HUDEP-2 (cell line): ENCODE measurements at regions not wholly inside any gene's neighbourhood (a gene's known extent, or its start where the extent isn't known, plus 50 kb on each side); places are given as distances from the start of the nearest gene placed in this dataset.
A peak's percentile ranks its signal among the peaks of the same experiment; 100 is the strongest.

Experiments
- DNase-seq, 76 experiments: peaks; one replicate each; lab custom pipeline; 2025; ENCODE audit not compliant: unreplicated experiment in 76 of 76; lab: John Stamatoyannopoulos, UW

DNA sequence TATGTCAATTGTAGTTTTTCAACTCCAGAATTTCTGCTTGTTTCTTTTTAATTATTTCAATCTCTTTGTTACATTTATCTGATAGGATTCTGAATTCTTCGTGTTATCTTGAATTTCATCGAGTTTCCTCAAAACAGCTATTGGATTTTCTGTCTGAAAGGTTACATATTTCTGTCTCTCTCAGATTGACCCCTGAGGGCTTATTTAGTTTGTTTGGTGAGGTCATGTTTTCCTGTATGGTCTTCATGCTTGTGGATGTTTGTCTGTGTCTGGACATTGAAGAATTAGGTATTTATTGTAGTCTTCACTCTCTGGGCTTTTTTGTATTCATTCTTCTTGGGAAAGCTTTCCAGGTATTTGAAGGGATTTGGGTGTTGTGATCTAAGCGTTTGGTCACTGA is 85.6 kb downstream of the SNAPC1 start:
- DNase-seq, result no peak

DNA sequence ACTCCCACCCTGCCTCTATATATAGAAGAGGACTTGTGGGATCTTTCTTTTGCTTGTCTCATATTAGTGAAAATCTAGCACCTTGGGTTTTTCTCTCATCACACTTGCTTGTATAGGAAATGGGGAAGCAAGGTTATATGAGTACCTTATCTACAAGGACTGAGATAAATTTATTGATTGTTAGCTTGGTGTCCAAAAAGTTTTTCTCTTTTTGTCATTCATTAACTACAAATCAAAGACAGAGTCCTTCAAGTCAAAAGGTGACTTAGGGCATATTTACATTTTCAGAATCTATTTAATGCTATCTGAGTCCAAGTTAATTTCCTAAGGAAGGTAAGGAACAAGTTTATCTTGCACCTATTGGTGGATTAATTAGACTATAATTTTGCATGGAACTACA is 92.7 kb downstream of the SNAPC1 start:
- no peak for DNase-seq

DNA sequence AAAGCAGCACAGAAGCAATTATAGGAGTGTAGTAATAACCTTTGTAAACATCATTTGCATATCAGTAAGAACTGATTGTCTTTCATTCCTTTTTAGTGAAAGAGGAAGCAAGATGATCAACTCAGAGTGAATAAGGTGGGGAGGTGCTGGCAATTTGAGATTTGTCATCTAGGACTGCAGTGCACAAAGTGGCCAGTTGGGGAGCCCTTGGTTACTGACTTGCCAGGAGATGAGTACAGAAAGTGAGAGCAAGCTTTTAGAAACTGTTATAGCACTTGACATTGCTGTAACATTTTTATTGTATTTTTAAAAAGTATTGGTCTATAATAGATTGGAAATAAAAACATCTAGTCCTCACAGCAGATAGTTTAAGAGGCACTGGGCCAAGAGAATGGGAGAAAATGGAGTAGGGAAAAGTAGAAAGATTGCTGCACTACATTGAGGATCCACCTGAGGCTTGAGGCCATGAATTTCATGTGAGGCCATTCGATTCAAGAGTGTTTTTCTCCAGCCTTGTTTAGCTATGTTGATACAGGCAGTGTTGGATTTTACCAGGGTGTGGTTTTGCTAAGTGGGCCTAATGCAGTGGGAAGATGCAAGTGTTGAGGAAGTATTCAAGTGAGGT is 98.2 kb downstream of the SNAPC1 start:
- peak in 21 of 76 experiments; percentile 1 to 39 (median 12) for DNase-seq

DNA sequence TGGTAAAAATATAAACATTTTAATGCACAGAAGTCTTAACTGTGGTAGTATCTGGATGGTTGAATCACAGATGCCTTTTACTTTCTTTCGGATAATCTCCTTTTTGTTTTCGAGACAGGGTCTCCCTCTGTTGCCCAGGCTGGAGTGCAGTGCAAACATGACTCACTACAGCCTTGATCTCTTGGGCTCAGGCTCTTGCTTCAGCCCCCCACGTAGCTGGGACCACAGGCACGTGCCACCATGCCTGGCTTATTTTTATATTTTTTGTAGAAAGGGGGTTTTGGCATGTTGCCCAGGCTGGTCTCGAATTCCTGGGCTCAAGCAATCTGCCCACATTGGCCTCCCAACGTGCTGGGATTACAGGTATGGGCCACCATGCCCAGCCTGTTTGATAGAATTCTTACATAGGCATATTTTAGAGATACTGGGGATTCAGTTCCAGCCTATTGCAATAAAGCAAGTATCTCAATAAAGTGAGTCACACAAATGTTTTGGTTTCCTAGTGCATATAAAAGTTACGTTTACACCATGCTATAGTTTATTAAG is 99.2 kb downstream of the SNAPC1 start:
- no peak for DNase-seq

DNA sequence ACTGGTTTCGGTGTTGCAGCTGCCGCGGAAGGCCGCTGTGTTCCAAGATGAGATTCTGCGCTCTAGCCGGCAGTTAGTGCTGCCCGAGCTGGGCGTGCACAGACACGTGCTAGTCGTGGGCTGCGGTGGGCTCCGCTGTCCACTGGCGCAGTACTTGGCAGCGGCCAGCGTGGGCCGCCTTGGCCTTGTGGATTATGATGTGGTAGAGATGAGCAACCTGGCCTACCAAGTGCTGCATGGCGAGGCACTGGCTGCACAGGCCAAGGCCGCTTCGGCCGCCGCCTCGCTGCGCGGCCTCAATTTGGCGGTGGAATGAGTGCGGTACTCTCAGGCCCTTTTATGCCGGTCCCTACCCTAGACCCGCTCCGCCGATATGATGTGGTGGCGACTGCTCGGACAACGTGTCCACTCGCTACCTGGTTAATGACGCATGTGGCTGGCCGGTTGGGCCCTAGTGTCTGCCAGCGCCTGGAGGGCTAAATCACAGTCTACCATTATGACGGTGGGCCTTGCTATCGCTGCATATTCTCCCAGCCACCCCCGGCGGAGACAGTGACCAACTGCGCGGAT is 102.2 kb downstream of the SNAPC1 start:
- DNase-seq, result no peak

DNA sequence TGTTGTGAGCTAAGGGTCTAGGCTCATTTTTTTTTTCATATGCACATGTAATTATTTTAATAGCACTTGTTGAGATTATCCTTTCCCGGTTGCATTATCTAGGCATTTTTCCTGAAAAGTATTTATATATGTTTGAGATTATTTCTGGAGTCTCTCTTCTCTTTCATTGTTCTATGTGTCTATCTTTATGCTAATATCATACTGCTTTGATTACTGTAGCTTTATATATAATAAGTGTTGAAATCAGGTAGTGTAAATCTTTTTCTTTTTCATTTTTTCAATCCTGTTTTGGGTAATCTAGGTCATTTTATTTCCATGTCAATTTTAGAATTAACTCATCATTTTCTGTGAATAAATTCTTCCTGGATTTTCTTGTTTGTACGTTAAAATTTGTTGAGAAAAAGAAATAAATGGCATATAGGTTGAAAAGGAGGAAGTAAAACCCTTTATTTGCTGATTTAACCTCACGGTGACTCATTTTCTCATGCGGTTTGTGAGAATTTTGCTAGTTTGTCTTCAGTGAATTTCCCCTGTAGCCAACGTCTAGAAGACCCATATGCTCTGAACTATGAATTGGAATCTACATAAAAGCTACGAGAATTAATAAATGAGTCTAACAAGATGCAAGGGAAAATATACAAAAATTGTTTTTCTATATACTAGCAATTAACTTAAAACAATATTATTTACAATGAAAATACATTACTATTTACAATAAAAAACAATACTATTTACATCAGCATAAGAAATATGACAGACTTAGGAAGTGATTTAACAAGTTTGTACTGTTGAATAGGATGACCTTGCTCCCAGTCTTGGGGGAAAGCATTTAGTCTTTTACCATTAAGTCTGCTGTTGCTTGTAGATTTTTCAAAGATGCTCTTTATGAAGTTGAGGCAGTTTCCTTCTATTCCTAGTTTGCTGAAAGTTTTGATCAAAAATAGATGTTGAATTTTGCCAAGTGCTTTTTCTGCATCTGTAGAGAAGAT is 105.0 kb downstream of the SNAPC1 start:
- no peak for DNase-seq

DNA sequence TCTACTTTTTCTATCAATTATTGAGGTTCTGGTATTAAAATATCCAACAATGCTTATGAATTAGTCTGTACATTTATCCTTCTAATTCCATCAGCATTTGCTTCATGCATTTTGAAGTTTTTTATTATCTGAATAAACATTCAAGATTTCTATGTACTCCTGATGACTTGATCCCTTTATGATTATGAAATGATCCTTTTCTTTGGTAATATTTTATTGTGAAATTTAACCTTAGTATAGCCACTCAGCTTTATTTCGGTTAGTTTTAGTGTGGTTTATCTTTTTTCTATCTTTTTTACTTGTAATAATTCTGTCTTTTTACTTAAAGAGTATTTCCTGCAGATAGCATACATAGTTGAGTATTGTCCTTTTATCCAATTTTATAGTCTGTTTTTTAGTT is 106.6 kb downstream of the SNAPC1 start:
- no peak for DNase-seq

DNA sequence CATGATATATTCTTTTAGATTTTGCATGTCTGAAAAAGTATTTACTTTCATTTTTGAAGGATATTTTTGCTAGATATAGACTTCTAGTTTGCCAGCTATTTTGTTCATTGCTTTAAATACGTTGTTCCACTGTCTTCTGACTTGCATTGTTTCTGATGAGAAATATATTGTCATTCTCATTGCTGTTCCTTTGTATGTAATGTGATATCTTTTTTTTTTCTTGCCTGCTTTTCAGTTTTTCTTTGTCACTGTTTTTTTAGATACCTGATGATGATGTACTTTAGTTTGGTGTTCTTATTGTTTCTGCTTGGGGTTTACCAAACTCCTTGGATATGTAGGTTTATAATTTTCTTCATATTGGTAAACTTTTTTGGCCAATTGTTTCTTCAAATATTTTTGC is 107.9 kb downstream of the SNAPC1 start:
- no peak for DNase-seq

DNA sequence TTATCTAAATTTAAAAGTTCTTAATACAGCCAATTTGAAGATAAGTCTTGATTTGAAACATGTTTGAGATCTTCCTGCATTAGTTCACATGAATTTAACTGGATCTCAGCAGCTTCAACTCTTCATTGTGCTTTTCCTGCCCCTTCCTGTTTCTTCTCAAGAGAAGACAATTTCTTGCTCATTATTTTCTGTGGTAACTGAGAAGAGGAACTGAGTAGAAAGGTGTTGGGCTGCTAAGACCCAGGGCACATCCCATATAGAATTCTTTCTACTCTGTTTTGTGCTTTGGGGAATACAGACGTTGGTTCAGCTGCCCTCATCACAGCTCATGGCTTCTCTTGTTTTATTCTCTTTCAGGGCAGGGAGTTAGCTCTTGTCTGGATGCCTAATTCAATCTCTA is 110.2 kb downstream of the SNAPC1 start:
- DNase-seq, result no peak

DNA sequence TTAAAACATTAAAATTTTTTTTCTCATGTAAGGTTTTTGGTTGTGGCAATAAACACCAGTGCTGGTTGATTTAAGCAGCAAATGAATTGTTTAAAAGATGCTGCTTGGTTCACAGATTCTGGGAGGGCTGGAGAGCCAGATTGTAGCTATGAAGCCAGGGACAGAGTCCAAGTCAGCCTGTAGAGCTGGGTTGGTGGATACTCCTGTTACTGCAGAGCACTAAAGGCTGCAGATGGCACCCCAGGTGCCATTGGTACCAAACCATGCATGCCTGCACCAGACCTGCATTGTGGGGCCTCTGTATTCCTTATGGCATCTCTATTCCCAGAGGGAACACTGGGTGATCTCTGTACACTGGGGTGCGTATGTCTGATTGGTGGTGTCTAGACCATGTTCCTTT is 113.3 kb downstream of the SNAPC1 start:
- no peak for DNase-seq

DNA sequence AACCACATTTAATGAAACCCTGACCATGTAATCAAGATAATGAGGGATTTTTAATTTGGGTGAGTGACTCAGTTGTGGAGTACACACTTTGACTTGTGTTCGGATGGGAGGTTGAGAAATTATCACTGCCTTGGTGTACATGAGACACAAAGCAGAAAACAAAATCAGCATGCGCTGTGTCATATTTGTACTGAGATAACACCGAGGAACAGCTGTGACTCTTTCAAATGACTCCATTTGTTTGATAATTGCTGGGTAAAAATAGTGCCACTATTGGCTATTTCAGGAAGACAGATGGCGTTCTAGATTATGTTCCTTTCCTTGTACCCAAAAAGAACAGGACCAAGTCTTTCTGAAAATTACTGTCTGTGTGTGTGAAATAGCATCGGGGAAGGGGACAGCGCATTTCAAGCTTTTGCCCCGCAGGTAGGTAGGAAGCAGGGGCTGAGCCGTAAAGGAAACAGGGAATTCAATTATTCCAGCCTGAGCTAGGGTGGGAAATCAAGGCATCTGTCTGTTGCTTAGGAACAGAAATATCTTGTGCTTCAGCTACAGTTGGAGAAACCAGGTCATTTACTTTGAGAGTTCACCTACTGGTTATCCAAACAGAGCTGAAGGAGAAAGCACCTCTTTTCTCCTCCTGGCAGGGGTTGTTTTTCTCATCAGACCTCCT is 114.3 kb downstream of the SNAPC1 start:
- no peak for DNase-seq

DNA sequence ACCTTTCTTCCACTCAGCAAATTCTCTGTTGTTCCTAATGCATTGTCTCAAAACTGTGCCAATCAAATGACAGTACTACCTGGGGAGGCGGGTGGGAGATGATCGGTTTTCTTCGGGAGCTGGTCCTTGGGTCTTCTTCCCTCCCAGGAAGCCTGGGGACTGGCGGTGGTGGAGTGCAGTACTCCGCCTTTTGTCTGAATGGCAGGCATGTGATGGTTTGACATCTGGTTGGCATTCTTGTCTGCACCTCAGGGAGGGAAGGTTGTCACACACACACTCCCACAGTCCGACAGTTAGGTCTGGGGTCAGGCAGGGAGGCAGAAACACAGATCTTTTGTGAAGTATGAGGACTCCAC is 114.8 kb downstream of the SNAPC1 start:
- no peak for DNase-seq

DNA sequence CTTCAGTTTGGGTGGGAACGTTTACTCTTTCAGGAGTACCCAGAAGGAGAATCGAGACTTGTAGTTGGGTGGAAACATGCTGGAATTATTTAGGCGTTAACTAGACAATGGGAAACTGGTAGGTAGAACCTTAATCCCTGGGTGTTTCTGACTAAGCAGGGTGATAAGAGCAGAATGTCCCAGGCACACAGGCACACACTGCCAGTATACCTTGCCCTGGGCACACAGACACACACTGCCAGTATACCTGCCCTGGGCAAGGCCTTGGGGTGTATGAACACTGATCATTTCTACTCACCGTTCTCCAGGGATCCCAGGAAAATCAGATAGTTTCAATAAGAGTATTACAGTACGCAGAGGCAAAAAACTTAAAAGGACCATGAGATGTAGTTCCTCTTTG is 115.5 kb downstream of the SNAPC1 start:
- no peak for DNase-seq

DNA sequence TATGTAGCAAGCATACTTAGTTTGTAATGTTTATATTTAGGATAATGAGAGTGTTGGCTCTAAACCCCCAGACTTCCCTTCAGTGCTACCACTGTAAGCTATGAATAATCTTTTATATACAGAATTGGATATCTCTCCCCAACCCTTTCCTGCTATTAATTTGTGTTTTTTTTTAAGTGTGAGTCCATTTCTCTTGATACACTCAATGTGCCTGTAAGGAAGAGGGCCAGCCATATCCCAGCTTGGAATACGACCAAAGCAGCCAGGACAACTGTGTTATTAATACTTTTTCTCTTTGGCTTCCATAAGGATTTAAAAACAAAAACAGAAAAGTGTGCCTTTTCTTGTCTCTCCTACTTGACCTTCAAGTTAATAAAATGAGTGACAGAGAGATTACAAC is 116.7 kb downstream of the SNAPC1 start:
- no peak for DNase-seq

DNA sequence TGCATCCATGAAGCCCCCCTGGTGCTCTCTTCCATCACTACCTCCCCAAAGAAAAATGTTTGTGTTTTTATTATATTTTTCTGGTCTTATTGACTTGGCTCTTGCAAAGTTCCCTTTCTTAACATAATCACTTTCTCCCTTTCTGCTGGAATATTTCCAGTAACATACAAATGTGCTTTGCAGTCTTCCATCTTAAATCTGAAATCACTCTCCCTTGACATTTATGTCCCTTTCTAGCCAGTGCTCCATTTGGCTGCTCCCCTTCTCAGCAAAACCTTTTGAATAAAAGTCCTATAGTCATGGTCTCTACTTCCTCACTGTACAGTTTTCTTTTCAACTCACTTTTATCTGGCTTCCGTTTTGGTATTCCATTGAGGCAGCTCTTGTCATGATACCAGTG is 118.8 kb downstream of the SNAPC1 start:
- DNase-seq, result no peak

DNA sequence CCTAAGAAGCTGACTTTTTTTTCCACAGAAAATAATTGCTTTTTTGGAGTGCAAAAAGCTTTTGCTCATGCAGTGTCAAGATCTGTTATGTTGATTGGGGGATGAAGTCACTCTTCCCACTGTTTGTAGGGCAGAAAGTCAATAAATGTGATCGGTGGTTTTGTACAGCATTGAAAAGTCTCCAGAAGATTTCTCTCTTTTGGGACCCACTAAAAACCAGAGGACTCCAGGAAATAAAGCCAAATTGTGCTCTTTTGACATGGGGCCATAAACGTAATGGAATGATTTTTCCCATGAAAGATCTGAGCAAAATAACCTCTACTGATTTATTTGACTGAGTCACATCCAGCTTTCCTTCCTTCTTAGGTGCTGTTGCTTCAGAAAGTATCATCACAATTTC is 122.5 kb downstream of the SNAPC1 start:
- no peak for DNase-seq

DNA sequence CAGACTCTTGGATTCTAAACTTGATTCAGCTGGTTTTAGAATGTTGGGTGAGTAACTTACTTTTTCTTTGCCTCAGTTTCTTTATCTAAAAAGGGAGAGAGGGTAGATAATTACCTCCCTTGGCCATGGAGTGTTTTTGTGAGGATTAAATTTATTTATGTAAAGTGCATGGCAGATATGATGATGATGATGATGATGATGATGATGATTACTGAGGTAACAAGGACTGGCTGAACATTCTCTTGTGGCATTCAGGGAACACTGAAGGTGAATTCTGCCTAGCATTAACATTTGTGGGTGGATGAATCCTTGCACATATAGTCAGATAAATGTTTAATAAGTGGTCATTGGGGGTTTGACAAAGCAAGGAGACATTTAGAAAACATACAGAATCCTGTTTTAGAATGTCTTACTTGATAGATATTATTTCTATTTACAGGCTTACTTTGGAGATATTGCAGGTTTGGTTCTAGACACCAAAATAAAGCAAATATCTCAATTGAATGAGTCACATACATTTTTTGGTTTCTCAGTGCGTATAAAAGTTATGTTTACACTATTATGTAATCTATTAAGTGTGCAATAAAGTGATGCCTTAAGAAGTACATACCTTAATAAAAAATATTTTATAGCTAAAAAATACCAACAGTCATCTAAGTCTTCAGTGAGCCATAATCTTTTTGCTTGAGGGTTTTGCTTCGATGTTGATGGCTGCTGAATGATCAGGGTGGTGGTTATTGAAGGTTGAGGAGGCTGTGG is 123.2 kb downstream of the SNAPC1 start:
- no peak for DNase-seq

DNA sequence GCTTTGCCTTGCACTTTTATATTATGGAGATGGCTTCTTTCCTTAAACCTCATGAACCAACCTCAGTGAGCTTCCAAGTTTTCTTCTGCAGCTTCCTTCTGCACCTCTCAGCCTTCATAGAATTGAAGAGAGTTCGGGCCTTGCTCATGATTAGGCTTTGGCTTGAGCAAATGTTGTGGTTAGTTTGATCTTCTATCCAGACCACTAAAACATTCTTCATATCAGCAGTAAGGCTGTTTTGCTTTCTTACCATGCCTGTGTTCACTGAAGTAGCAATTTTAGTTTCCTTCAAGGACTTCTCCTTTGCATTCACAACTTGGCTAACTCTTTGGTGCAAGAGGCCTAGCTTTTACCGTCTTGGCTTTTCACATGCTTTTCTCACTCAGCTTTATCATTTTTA is 125.4 kb downstream of the SNAPC1 start:
- no peak for DNase-seq

DNA sequence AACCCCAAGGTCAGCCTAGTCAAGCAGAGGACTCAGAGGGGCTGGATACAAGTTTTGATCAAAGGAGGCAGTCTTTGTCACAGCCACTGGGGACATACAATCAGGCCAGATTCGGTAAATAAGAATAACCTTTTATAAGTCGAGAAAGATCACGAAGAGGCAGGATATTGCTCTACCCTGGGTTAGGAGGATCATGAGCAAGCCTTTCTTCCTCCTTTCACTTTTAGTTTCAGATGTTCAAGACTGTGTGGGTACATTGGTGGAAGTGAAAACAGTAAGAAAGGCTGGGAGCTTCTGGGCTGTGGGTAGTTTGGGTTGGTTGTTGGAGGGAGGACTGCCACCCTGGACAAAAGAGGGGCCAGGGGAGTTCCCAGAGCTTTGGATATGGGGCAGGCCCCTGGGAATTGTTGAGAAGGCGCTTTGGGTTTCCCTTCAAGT is 127.7 kb downstream of the SNAPC1 start:
- DNase-seq, result no peak

DNA sequence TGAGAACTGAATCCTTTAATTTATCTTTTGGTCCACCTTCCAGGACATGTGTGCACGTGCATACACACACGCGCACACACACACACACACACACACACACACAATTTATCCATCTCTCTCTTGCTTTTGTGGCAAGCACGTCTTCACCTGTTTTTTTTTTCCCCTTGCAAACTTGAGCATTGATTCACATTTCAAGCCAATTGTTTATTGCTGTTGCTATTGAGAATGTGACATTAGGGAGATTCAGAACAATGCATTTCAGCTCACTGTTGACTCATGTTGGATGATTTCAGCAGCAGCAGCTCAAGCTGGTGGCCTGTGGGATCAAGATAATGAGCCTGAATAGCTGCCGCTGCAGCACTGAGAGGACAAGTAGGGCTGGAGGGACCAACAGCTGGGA is 128.9 kb downstream of the SNAPC1 start:
- peak in 2 of 76 experiments; percentile 5 to 6 for DNase-seq
